SU-DHL-6 (cell line): ENCODE measurements at regions not wholly inside any gene's neighbourhood (a gene's known extent, or its start where the extent isn't known, plus 50 kb on each side); places are given as distances from the start of the nearest gene placed in this dataset.

ENCODE experiments used
- H2AFZ ChIP-seq: fragments of 200-600 bp; sonication (generic); 2 replicates; pipeline ENCODE4 v1.6.1; 2014; ENCODE audit warnings: low read depth, mild to moderate bottlenecking, moderate library complexity, mixed read lengths, antibody characterized with exemption, low read length; ENCODE audit not compliant: severe bottlenecking
- H3F3A ChIP-seq: fragments of 200-600 bp; shearing (Covaris generic); 2 replicates; pipeline ENCODE4 v1.6.0; 2016; ENCODE audit warnings: antibody characterized with exemption, mild to moderate bottlenecking; ENCODE audit not compliant: insufficient read depth
- H3K27ac ChIP-seq: fragments of 200-600 bp; sonication (generic); 2 replicates; pipeline ENCODE4 v1.5.1; 2016; ENCODE audit warnings: low read depth, mild to moderate bottlenecking, low read length, moderate library complexity, mixed read lengths
- H3K27me3 ChIP-seq: fragments of 200-600 bp; sonication (generic), shearing (Covaris generic); 2 replicates; pipeline ENCODE4 v1.6.0; 2014; ENCODE audit warnings: mild to moderate bottlenecking, low read length
- H3K36me3 ChIP-seq: fragments of 200-600 bp; sonication (generic); 2 replicates; pipeline ENCODE4 v1.6.1; 2014; ENCODE audit warnings: mild to moderate bottlenecking, low read length, mixed read lengths
- H3K4me2 ChIP-seq: fragments of 300-600, 200-600 bp; shearing (Covaris generic), sonication (generic); 2 replicates; pipeline ENCODE4 v1.6.0; 2014; ENCODE audit warnings: low read length, low read depth, mild to moderate bottlenecking; ENCODE audit not compliant: poor library complexity, severe bottlenecking
- H3K4me3 ChIP-seq: fragments of 200-600 bp; sonication (generic); 2 replicates; pipeline ENCODE4 v1.5.1; 2014; ENCODE audit warnings: antibody characterized with exemption, low read length, mild to moderate bottlenecking, mixed read lengths; ENCODE audit not compliant: insufficient read depth, poor library complexity, severe bottlenecking
- H3K79me2 ChIP-seq: fragments of 200-600 bp; sonication (generic); 2 replicates; pipeline ENCODE4 v1.6.1; 2014; ENCODE audit warnings: mild to moderate bottlenecking, low read length, moderate library complexity; ENCODE audit not compliant: insufficient read depth
- H3K9ac ChIP-seq: fragments of 200-600 bp; sonication (generic); 2 replicates; pipeline ENCODE4 v1.7.0; 2014; ENCODE audit warnings: mild to moderate bottlenecking, low read length
- H3K9me2 ChIP-seq: fragments of 200-600 bp; sonication (generic); replicated peaks from 2 replicates; pipeline ENCODE4 v1.6.1; 2014; ENCODE audit warnings: low read length; ENCODE audit not compliant: insufficient read depth
- H3K9me3 ChIP-seq: fragments of 200-600 bp; sonication (generic); 2 replicates; pipeline ENCODE4 v1.6.1; 2014; ENCODE audit warnings: low read length, mixed read lengths; ENCODE audit not compliant: insufficient read depth
- H4K20me1 ChIP-seq: fragments of 200-600 bp; sonication (generic); 2 replicates; pipeline ENCODE4 v1.6.1; 2014; ENCODE audit warnings: low read depth, mild to moderate bottlenecking, antibody characterized with exemption, low read length, moderate library complexity, mixed read lengths
- CTCF ChIP-seq: fragments of 200-600 bp; sonication (generic); IDR thresholded peaks from one replicate; pipeline ENCODE4 v1.5.1; 2017; ENCODE audit warnings: antibody characterized with exemption, mild to moderate bottlenecking, low read length, moderate library complexity; ENCODE audit not compliant: insufficient read depth, poor library complexity, severe bottlenecking
- EZH2phosphoT487 ChIP-seq: fragments of 200-600 bp; sonication (generic), shearing (Covaris generic); conservative IDR thresholded peaks from 2 replicates; pipeline ENCODE4 v1.6.1; 2018; ENCODE audit warnings: mild to moderate bottlenecking, antibody characterized with exemption, low read length, moderate library complexity, mixed read lengths

GRCh38 chr5:104576677-104577076, 1014.1 kb upstream of the NUDT12 start:
- H3F3A ChIP-seq = no peaks in the 10 kb centered on the region
- H3K4me2 ChIP-seq = no peak overlapping the region
- no peaks in the 10 kb centered on the region for H3K9me2 ChIP-seq
- H3K27me3 ChIP-seq = no peaks in the 10 kb centered on the region
- no peaks in the 10 kb centered on the region for H4K20me1 ChIP-seq
- H2AFZ ChIP-seq = no peak overlapping the region
- no peaks in the 10 kb centered on the region for H3K79me2 ChIP-seq
- no peak overlapping the region for H3K27ac ChIP-seq
- H3K4me3 ChIP-seq = no peak overlapping the region
- no peak overlapping the region for H3K9ac ChIP-seq
- no peaks in the 10 kb centered on the region for H3K36me3 ChIP-seq
- TF ChIP-seq EZH2phosphoT487 (no peak), CTCF (no peak)
- no peaks in the 10 kb centered on the region for H3K9me3 ChIP-seq

GRCh38 chr5:104573949-104574709, 1011.5 kb upstream of the NUDT12 start:
- Histone ChIP-seq H3K9me2 (no peaks in the 10 kb centered on the region), H2AFZ (no peak overlapping the region), H3K9me3 (no peaks in the 10 kb centered on the region), H3K79me2 (no peaks in the 10 kb centered on the region), H3K27ac (no peak overlapping the region), H3F3A (no peaks in the 10 kb centered on the region), H3K9ac (no peak overlapping the region), H4K20me1 (no peaks in the 10 kb centered on the region), H3K4me3 (no peak overlapping the region), H3K27me3 (no peaks in the 10 kb centered on the region), H3K4me2 (no peak overlapping the region), H3K36me3 (no peaks in the 10 kb centered on the region)
- TF ChIP-seq CTCF = no peak
- no peak for TF ChIP-seq EZH2phosphoT487

- H3K4me3 ChIP-seq = no peak overlapping the region
- no peaks in the 10 kb centered on the region for H4K20me1 ChIP-seq
- no peak overlapping the region for H3K27ac ChIP-seq
- H3K27me3 ChIP-seq = no peaks in the 10 kb centered on the region
- no peak overlapping the region for H3K9ac ChIP-seq
- H3K79me2 ChIP-seq = no peaks in the 10 kb centered on the region
- H3F3A ChIP-seq = no peaks in the 10 kb centered on the region
- H3K36me3 ChIP-seq = no peaks in the 10 kb centered on the region
- H2AFZ ChIP-seq = no peak overlapping the region
- TF ChIP-seq EZH2phosphoT487 (no peak), CTCF (no peak)
- no peaks in the 10 kb centered on the region for H3K9me2 ChIP-seq
- H3K9me3 ChIP-seq = no peaks in the 10 kb centered on the region
- no peak overlapping the region for H3K4me2 ChIP-seq
Measured at GRCh38 chr5:104569621-104570020, 1007.0 kb upstream of the NUDT12 start.
